ENCODE measurements at regions not wholly inside any gene's neighbourhood (a gene's known extent, or its start where the extent isn't known, plus 50 kb on each side); places are given as distances from the start of the nearest gene placed in this dataset.

- Histone ChIP-seq H2AK5ac (ENCODE audit: low read length) (no peak overlapping the region), H3K79me2 (ENCODE audit: control insufficient read depth, insufficient read depth, low read length) (no peaks in the 10 kb centered on the region), H3K4me2 (ENCODE audit: low read length) (no peak overlapping the region), H3K4me1 (ENCODE audit: control insufficient read depth, low read depth, low read length) (no peaks in the 10 kb centered on the region), H3K18ac (ENCODE audit: low read length) (no peak overlapping the region), H3K4ac (ENCODE audit: low read depth, low read length) (no peak overlapping the region), H3K4me3 (ENCODE audit: low read length) (no peak overlapping the region), H3K36me3 (ENCODE audit: control insufficient read depth, insufficient read depth, low read length) (no peaks in the 10 kb centered on the region), H3K79me1 (ENCODE audit: low read length) (no peaks in the 10 kb centered on the region), H2BK120ac (ENCODE audit: low read depth, low read length) (no peak overlapping the region), H3K27me3 (ENCODE audit: insufficient read depth, low read length, poor library complexity) (no peaks in the 10 kb centered on the region), H3K9ac (ENCODE audit: low read length) (no peak overlapping the region), H4K5ac (ENCODE audit: low read length) (no peak overlapping the region), H3K56ac (ENCODE audit: low read length) (no peak overlapping the region), H2BK15ac (replicated peaks; ENCODE audit: low read depth) (no peak overlapping the region), H3K23ac (ENCODE audit: low read length) (no peak overlapping the region), H3K27ac (ENCODE audit: low read depth, low read length) (no peak overlapping the region), H2BK5ac (ENCODE audit: low read length) (no peak overlapping the region), H4K8ac (ENCODE audit: low read depth, low read length) (no peak overlapping the region)
- no CpG with 5 or more reads among the region's 2 CpGs for WGBS (ENCODE audit: extremely low coverage, insufficient coverage, low lambda C conversion rate)
- DNase-seq: peak; percentile 8
Measured at GRCh38 chr13:33578786-33579185, 239.2 kb upstream of the RFC3 start.

- H3K4me3 ChIP-seq (ENCODE audit: low read length): no peak overlapping the region
- H3K4me2 ChIP-seq (ENCODE audit: low read length): no peak overlapping the region
- no peak overlapping the region for H4K5ac ChIP-seq (ENCODE audit: low read length)
- no peak overlapping the region for H3K9ac ChIP-seq (ENCODE audit: low read length)
- WGBS (ENCODE audit: extremely low coverage, insufficient coverage, low lambda C conversion rate): no CpG with 5 or more reads among the region's 4 CpGs
- no peak overlapping the region for H3K18ac ChIP-seq (ENCODE audit: low read length)
- H3K79me2 ChIP-seq (ENCODE audit: control insufficient read depth, insufficient read depth, low read length): no peaks in the 10 kb centered on the region
- no peak overlapping the region for H3K23ac ChIP-seq (ENCODE audit: low read length)
- no peaks in the 10 kb centered on the region for H3K36me3 ChIP-seq (ENCODE audit: control insufficient read depth, insufficient read depth, low read length)
- H2BK5ac ChIP-seq (ENCODE audit: low read length): no peak overlapping the region
- H4K8ac ChIP-seq (ENCODE audit: low read depth, low read length): no peak overlapping the region
- H3K4me1 ChIP-seq (ENCODE audit: control insufficient read depth, low read depth, low read length): no peaks in the 10 kb centered on the region
- H3K56ac ChIP-seq (ENCODE audit: low read length): no peak overlapping the region
- no peak overlapping the region for H3K4ac ChIP-seq (ENCODE audit: low read depth, low read length)
- H3K27ac ChIP-seq (ENCODE audit: low read depth, low read length): no peak overlapping the region
- no peak for DNase-seq
- no peak overlapping the region for H2BK15ac ChIP-seq (replicated peaks; ENCODE audit: low read depth)
- H2BK120ac ChIP-seq (ENCODE audit: low read depth, low read length): no peak overlapping the region
- no peaks in the 10 kb centered on the region for H3K79me1 ChIP-seq (ENCODE audit: low read length)
- H3K27me3 ChIP-seq (ENCODE audit: insufficient read depth, low read length, poor library complexity): no peaks in the 10 kb centered on the region
- no peak overlapping the region for H2AK5ac ChIP-seq (ENCODE audit: low read length)
Measured at GRCh38 chr13:33582121-33582520, 235.8 kb upstream of the RFC3 start.

- H3K4ac ChIP-seq (ENCODE audit: low read depth, low read length): no peak overlapping the region
- H3K23ac ChIP-seq (ENCODE audit: low read length): no peak overlapping the region
- H2AK5ac ChIP-seq (ENCODE audit: low read length): no peak overlapping the region
- no peaks in the 10 kb centered on the region for H3K27me3 ChIP-seq (ENCODE audit: insufficient read depth, low read length, poor library complexity)
- H3K4me1 ChIP-seq (ENCODE audit: control insufficient read depth, low read depth, low read length): no peaks in the 10 kb centered on the region
- no peak overlapping the region for H3K4me2 ChIP-seq (ENCODE audit: low read length)
- H3K56ac ChIP-seq (ENCODE audit: low read length): no peak overlapping the region
- WGBS (ENCODE audit: extremely low coverage, insufficient coverage, low lambda C conversion rate): no CpG with 5 or more reads among the region's 2 CpGs
- no peak overlapping the region for H3K9ac ChIP-seq (ENCODE audit: low read length)
- H2BK15ac ChIP-seq (replicated peaks; ENCODE audit: low read depth): no peak overlapping the region
- H4K5ac ChIP-seq (ENCODE audit: low read length): no peak overlapping the region
- no peak overlapping the region for H3K4me3 ChIP-seq (ENCODE audit: low read length)
- no peak overlapping the region for H3K18ac ChIP-seq (ENCODE audit: low read length)
- DNase-seq: no peak
- H2BK120ac ChIP-seq (ENCODE audit: low read depth, low read length): no peak overlapping the region
- no peaks in the 10 kb centered on the region for H3K36me3 ChIP-seq (ENCODE audit: control insufficient read depth, insufficient read depth, low read length)
- no peaks in the 10 kb centered on the region for H3K79me2 ChIP-seq (ENCODE audit: control insufficient read depth, insufficient read depth, low read length)
- H4K8ac ChIP-seq (ENCODE audit: low read depth, low read length): no peak overlapping the region
- no peak overlapping the region for H2BK5ac ChIP-seq (ENCODE audit: low read length)
- H3K27ac ChIP-seq (ENCODE audit: low read depth, low read length): no peak overlapping the region
- no peaks in the 10 kb centered on the region for H3K79me1 ChIP-seq (ENCODE audit: low read length)
Measured at GRCh38 chr13:33583398-33583797, 234.6 kb upstream of the RFC3 start.

GRCh38 chr13:33590936-33591335 is 227.0 kb upstream of the RFC3 start:
- H3K4me1 ChIP-seq (ENCODE audit: control insufficient read depth, low read depth, low read length): no peaks in the 10 kb centered on the region
- H4K5ac ChIP-seq (ENCODE audit: low read length): no peak overlapping the region
- no peak overlapping the region for H3K56ac ChIP-seq (ENCODE audit: low read length)
- no peaks in the 10 kb centered on the region for H3K36me3 ChIP-seq (ENCODE audit: control insufficient read depth, insufficient read depth, low read length)
- H2BK120ac ChIP-seq (ENCODE audit: low read depth, low read length): no peak overlapping the region
- no peak overlapping the region for H4K8ac ChIP-seq (ENCODE audit: low read depth, low read length)
- DNase-seq: no peak
- no peak overlapping the region for H3K27ac ChIP-seq (ENCODE audit: low read depth, low read length)
- H2AK5ac ChIP-seq (ENCODE audit: low read length): no peak overlapping the region
- no CpG with 5 or more reads among the region's 6 CpGs for WGBS (ENCODE audit: extremely low coverage, insufficient coverage, low lambda C conversion rate)
- H2BK15ac ChIP-seq (replicated peaks; ENCODE audit: low read depth): no peak overlapping the region
- H3K27me3 ChIP-seq (ENCODE audit: insufficient read depth, low read length, poor library complexity): no peaks in the 10 kb centered on the region
- no peak overlapping the region for H3K4me3 ChIP-seq (ENCODE audit: low read length)
- H3K4me2 ChIP-seq (ENCODE audit: low read length): no peak overlapping the region
- no peaks in the 10 kb centered on the region for H3K79me1 ChIP-seq (ENCODE audit: low read length)
- no peak overlapping the region for H3K4ac ChIP-seq (ENCODE audit: low read depth, low read length)
- H3K18ac ChIP-seq (ENCODE audit: low read length): no peak overlapping the region
- H3K9ac ChIP-seq (ENCODE audit: low read length): no peak overlapping the region
- H3K79me2 ChIP-seq (ENCODE audit: control insufficient read depth, insufficient read depth, low read length): no peaks in the 10 kb centered on the region
- H2BK5ac ChIP-seq (ENCODE audit: low read length): no peak overlapping the region
- no peak overlapping the region for H3K23ac ChIP-seq (ENCODE audit: low read length)

GRCh38 chr13:33606692-33607091 is 211.3 kb upstream of the RFC3 start:
- Histone ChIP-seq H3K4ac (ENCODE audit: low read depth, low read length) (no peak overlapping the region), H3K18ac (ENCODE audit: low read length) (no peak overlapping the region), H3K23ac (ENCODE audit: low read length) (no peak overlapping the region), H3K56ac (ENCODE audit: low read length) (no peak overlapping the region), H4K5ac (ENCODE audit: low read length) (no peak overlapping the region), H2AK5ac (ENCODE audit: low read length) (no peak overlapping the region), H3K79me2 (ENCODE audit: control insufficient read depth, insufficient read depth, low read length) (no peaks in the 10 kb centered on the region), H4K8ac (ENCODE audit: low read depth, low read length) (no peak overlapping the region), H3K27ac (ENCODE audit: low read depth, low read length) (no peak overlapping the region), H2BK120ac (ENCODE audit: low read depth, low read length) (no peak overlapping the region), H3K79me1 (ENCODE audit: low read length) (no peaks in the 10 kb centered on the region), H3K4me3 (ENCODE audit: low read length) (no peak overlapping the region), H2BK15ac (replicated peaks; ENCODE audit: low read depth) (no peak overlapping the region), H3K4me1 (ENCODE audit: control insufficient read depth, low read depth, low read length) (no peaks in the 10 kb centered on the region), H3K27me3 (ENCODE audit: insufficient read depth, low read length, poor library complexity) (no peaks in the 10 kb centered on the region), H2BK5ac (ENCODE audit: low read length) (no peak overlapping the region), H3K36me3 (ENCODE audit: control insufficient read depth, insufficient read depth, low read length) (no peaks in the 10 kb centered on the region), H3K9ac (ENCODE audit: low read length) (no peak overlapping the region), H3K4me2 (ENCODE audit: low read length) (no peak overlapping the region)
- DNase-seq: peak; percentile 60
- no CpG with 5 or more reads among the region's 7 CpGs for WGBS (ENCODE audit: extremely low coverage, insufficient coverage, low lambda C conversion rate)

- no peak overlapping the region for H2BK5ac ChIP-seq (ENCODE audit: low read length)
- H3K9ac ChIP-seq (ENCODE audit: low read length): no peak overlapping the region
- H3K36me3 ChIP-seq (ENCODE audit: control insufficient read depth, insufficient read depth, low read length): no peaks in the 10 kb centered on the region
- no peak overlapping the region for H2BK120ac ChIP-seq (ENCODE audit: low read depth, low read length)
- no peak overlapping the region for H3K4ac ChIP-seq (ENCODE audit: low read depth, low read length)
- H3K18ac ChIP-seq (ENCODE audit: low read length): no peak overlapping the region
- H3K79me2 ChIP-seq (ENCODE audit: control insufficient read depth, insufficient read depth, low read length): no peaks in the 10 kb centered on the region
- H3K4me1 ChIP-seq (ENCODE audit: control insufficient read depth, low read depth, low read length): peaks cover 4% of the 10 kb centered on the region
- H3K27ac ChIP-seq (ENCODE audit: low read depth, low read length): no peak overlapping the region
- no peak overlapping the region for H2AK5ac ChIP-seq (ENCODE audit: low read length)
- H3K27me3 ChIP-seq (ENCODE audit: insufficient read depth, low read length, poor library complexity): no peaks in the 10 kb centered on the region
- no peak overlapping the region for H4K5ac ChIP-seq (ENCODE audit: low read length)
- no peaks in the 10 kb centered on the region for H3K79me1 ChIP-seq (ENCODE audit: low read length)
- H3K23ac ChIP-seq (ENCODE audit: low read length): no peak overlapping the region
- H3K4me3 ChIP-seq (ENCODE audit: low read length): no peak overlapping the region
- H3K56ac ChIP-seq (ENCODE audit: low read length): peak overlapping the region; percentile 50
- DNase-seq: peak; percentile 83
- no peak overlapping the region for H2BK15ac ChIP-seq (replicated peaks; ENCODE audit: low read depth)
- H3K4me2 ChIP-seq (ENCODE audit: low read length): no peak overlapping the region
- WGBS (ENCODE audit: extremely low coverage, insufficient coverage, low lambda C conversion rate): no CpG with 5 or more reads among the region's 27 CpGs
- H4K8ac ChIP-seq (ENCODE audit: low read depth, low read length): no peak overlapping the region
Measured at GRCh38 chr13:33610438-33611120, 207.4 kb upstream of the RFC3 start.
